NCI-H1930 (cell line): ENCODE measurements at regions not wholly inside any gene's neighbourhood (a gene's known extent, or its start where the extent isn't known, plus 50 kb on each side); places are given as distances from the start of the nearest gene placed in this dataset.
"Not testable (repeated sequence)": the region's sequence is repeated elsewhere in the genome, so short reads cannot be mapped to it uniquely, and the experiment has no call there.

Experiments used
- DNase-seq, 2 experiments: peaks; one replicate each; lab custom pipeline; 2025; lab: John Stamatoyannopoulos, UW

GRCh38 chr14:87241018-87241768 is 751.8 kb downstream of the GALC start:
- DNase-seq: no peak

GRCh38 chr14:87240319-87240718 is 752.7 kb downstream of the GALC start:
- DNase-seq: not testable (repeated sequence)

DNA sequence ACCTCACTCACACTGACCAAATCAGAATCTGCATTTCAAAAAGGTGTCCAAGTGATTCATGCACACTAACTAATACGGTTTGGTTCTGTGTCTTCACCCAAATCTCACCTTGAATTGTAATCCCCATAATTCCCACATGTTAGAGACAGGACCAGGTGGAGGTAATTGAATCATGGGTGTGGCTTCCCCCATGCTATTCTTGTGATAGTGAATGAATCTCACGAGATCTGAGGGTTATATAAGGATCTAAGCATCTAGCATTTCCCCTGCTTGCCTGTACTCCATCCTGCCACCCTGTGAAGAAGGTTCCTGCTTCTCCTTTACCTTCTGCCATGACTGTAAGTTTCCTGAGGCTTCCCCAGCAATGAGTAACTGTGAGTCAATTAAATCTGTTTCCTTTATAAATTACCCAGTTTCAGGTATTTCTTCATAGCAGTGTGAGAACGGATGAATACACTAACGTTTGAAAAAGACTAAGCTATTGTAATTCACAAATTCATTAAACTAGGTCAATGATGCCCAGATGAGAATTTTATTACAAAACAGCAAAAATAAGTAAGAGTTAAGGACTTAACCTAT is 759.1 kb downstream of the GALC start:
- no peak for DNase-seq

DNA sequence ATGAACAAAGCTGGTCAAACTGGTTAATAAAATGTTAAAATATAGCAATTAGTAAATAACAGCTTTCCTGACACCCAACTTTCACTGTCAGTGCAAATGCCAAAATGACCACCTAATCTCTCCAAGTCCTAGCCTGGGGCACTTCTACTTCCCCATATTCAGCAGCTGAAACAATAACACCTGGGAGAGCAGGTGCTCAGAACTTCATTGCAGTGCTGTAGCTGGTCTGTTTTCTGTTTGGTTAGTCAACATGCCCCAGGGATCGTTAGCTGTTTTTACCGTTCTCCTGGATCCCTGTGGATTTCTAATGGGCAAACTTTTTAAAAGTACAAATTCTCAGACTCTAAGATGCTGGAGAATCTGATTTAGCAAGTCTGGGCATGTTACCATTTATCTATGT is 759.7 kb downstream of the GALC start:
- DNase-seq: no peak

GRCh38 chr14:87231336-87232026 is 761.5 kb downstream of the GALC start:
- DNase-seq: no peak

GRCh38 chr14:87230726-87231125 is 762.3 kb downstream of the GALC start:
- no peak for DNase-seq

DNA sequence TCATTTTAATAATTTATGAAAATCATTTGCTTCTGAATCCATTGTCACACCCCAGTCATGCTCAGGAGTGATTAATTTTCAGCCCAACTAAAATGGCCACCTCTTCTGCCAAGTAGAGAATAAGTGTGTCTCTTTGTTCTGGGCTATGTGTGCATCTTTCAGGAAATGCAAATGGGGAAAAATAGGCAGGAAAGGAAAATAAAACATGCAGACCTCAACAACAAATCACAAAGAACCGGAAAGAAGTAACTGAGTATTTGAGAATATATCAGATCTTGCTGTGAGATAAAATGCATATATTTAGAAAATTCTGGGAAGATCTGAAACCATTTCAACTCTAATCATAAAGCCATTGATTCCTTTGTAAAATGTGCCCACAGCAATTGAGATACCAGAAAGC is 763.9 kb downstream of the GALC start:
- no peak for DNase-seq

DNA sequence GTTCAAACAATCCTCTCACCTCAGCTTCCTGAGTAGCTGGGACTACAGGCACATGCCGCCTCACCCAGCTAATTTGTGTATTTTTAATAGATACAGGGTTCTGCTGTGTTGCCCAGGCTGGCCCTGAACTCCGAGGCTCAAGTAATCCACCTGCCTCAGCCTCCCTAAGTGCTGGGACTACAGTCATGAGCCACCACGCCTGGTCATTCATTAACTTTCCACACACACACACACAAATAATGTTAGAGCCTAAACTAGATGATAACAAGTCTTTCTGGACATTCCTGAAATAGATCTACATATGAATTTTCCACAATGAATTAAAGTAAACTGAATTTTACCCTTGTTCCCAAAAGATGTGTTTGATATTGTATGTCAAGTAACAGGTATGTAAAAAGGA is 776.0 kb downstream of the GALC start:
- DNase-seq: no peak

- DNase-seq: no peak
Measured at GRCh38 chr14:87214558-87214957, 778.4 kb downstream of the GALC start.

DNA sequence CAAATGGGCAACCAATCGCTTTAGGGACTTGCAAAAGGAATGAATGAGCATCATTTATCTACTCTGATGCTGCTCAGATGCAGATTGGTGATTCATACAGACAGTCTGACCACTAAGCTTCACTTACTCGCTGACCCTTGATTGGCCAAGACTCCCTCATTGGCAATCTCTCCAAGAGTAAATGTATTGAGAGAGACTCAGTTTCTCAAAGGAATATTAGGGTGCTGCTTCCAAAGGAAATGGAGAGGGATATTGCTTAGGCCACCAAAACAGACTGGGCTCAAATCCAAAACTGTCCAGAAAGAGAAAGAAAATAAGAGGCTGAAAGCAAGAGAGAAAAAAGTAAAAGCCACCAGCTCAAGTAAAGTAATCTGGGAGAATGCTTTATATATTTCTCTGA is 785.2 kb downstream of the GALC start:
- no peak for DNase-seq

- no peak for DNase-seq
Measured at GRCh38 chr14:87205811-87206210, 787.2 kb downstream of the GALC start.

DNA sequence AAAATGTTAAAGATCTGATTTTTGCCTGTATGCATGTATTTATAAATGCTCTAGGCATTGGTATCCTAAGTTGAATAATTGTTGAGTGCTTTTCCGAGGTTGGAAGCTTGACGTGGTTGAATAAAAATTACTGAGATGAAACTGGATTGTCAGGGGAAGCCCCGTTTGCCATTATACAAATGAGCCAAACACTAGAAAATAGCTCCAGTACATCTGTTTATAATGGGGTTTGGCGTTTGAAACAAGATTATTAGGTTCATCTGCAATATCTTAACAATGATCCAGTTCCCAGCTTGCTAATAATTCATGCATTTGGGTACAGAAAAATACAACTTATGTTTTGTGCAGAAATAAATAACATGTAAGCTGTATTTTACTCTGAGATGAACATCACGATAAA is 789.6 kb downstream of the GALC start:
- DNase-seq: no peak

- DNase-seq: no peak
Measured at GRCh38 chr14:87199381-87199780, 793.6 kb downstream of the GALC start.

DNA sequence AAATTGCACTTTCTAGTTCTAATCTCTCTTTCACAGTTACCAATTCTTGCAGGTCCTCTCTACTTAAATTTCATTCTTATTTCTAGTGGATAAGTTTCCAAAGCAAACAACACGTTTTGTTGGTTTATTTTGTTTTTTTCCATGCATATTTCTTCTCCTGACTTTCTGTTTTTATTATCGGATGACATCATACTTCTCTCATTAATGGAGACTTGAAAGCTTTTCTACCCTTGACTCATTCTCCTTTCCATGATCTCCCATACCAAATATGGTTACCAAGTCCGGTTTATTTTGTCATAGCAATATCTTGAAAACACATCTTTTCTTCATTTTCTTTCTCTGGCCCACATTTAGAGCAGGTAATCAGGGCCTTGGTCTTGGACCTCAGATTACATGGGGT is 796.5 kb downstream of the GALC start:
- DNase-seq: no peak

DNA sequence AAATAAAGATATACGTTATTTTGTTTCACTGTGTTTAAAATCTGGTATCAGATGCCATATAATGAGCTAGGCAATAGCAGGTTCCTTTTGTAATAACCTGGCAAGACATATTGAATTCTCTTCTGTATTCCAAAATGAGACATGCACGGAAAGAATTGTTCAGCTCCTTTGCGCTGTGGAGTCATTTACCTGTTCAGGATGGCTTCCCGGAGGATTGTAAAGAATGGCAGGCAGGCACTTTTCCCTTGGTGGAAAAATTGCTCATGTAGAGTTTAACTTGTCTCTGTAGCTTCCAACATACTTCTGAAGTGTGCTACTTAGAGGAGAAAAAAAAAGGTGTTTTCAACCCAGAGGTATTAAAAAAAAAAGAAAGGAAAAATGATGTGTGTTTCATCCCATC is 805.2 kb downstream of the GALC start:
- DNase-seq: no peak

DNA sequence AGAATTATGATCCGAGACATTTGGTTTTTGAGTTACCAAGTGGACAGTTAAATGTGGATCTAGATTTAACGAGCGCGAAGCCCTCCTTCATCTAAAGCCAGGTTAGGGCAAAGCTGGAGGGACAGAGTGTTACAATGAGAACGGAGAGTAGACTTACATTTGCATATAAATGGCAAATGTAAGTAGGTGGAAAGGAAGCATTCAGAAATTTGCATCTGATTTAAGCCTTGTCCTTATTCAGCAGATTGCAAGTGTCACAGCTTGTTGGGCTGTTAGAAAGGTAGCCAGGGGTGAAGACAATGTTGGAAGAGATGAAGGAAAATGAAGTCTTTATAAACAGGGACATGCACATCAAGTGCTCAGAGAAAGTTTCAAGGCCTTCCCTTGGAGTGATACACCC is 806.2 kb downstream of the GALC start:
- no peak for DNase-seq

DNA sequence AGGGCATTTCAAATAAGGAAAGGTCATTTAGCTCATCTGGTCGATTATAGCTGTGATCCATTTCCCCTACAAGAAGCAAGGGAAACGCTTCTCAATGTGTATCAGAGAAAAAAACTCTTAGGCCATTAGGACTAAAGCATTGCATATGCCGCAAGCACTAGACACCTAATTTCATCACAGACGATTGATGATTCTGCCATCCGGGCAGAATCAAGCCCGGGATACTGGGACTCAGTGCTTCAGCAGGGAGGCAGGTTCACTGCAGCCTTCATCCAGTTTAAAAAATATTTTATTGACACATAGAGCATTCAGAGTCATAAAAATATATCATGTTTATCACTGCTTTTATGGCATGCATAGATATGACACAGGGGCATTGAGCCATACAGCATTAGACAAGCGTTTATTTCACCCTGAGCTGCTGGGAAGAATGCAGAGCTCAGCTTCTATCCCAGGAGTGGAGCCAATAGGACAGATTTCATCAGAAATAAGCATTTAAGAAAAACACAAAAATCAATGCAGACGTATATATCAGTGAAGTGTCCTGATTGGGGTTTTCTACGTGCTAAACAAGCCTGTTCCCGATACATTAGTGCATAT is 806.9 kb downstream of the GALC start:
- DNase-seq: no peak

DNA sequence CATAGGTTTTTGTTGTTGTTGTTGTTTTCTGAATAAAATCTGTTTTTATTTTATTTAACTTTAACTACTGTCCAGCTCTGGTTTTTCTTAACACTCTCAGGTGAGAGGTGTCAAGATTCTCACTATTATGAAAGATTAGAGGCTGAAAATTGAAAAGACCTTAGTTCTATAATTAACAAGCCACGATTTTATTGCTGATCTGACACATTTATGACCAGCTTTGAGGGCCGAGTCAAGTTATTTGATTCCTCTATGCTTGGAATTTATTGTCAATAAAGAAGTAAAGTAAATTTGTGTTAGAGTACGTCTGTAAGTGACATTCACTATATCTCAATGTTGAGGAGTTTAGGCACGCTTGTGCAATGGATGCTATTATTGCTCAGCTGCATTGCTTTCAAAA is 808.8 kb downstream of the GALC start:
- no peak for DNase-seq

GRCh38 chr14:87181288-87181687 is 811.7 kb downstream of the GALC start:
- DNase-seq: no peak

- DNase-seq: no peak
Measured at GRCh38 chr14:87179936-87180335, 813.0 kb downstream of the GALC start.

DNA sequence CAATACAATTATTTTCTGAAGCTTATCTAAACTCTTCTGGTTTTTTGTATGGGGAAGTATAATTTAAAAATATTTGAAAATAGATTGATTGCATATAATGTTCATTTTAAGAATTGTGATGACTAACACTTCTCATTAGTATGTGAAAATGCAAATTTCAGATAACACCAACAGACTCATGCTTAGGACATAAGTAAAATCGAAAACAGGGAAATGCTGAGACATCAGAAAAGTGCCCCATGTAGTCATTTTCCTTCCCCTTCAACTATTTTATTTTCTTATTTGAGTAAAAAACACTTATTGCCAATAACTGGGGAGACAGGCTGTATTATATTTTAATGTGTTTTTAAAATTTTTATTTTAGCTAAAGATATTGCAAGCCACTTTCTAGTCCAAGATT is 814.7 kb downstream of the GALC start:
- DNase-seq: no peak

- no peak for DNase-seq
Measured at GRCh38 chr14:87175175-87175574, 817.8 kb downstream of the GALC start.

DNA sequence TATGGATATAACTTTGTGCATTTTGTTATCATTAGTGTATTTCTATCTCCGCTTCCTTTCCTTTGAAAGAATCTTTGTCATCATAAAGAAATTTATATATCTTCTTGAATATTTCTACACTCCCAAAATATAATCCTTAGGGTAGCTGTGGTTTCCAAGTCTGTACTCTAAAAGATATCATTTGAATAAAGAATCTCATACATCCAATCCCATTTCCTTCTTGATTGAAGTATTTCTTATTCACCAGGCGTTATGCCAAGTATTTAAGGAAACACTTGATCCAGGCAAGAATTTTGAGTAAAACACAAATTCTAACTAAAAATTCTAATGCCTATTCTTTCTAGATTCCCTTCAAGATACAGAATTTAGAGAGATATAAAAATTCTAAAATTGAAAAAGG is 821.8 kb downstream of the GALC start:
- no peak for DNase-seq
